Middle frontal gyrus (tissue), 1 donor: ENCODE measurements at regions not wholly inside any gene's neighbourhood (a gene's known extent, or its start where the extent isn't known, plus 50 kb on each side); places are given as distances from the start of the nearest gene placed in this dataset.
"Not testable (repeated sequence)": the region's sequence is repeated elsewhere in the genome, so short reads cannot be mapped to it uniquely, and the experiment has no call there.

ENCODE experiments used
- DNase-seq: peaks from one replicate; pipeline ENCODE4 v3.0.0-alpha.2; 2015; ENCODE audit warnings: low spot score; ENCODE audit errors: extremely low spot score

- DNase-seq = no peak
Measured at GRCh38 chr2:215833531-215834162, 179.7 kb downstream of the MREG start.

- DNase-seq = no peak
Measured at GRCh38 chr2:215832791-215833190, 180.6 kb downstream of the MREG start.

GRCh38 chr2:215831296-215831913, 181.9 kb downstream of the MREG start:
- no peak for DNase-seq

- DNase-seq = no peak
Measured at GRCh38 chr2:215830304-215830703, 183.0 kb downstream of the MREG start.

GRCh38 chr2:215829261-215829660, 184.1 kb downstream of the MREG start:
- DNase-seq = no peak

DNA sequence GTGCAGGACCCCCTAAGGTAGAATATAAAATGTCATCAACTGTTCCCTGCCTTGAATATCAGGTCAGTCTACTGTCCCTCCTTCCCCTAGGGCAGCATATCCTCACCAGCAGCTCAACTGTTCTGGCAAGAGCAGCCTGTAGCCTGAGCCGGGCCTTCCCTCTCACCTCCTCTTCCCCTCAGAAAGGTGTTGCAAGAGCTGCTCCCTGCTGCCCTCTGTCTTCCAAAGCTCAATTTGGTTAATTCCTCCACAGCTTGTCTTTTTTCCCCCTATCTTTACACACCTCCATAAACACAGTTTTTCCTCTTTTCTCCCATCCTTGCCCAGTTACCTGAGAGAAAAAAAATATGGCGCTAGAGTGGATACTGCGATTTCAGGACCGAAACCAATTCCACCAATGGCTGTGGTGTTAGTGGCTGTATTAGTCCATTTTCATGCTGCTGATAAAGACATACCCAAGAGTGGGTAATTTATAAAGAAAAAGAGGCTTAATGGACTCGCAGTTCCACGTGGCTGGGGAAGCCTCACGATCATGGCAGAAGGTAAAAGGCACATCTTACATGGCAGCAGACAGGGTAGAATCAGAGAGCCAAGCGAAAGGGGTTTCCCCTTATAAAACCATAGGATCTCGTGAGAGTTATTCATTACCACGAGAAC, 184.7 kb downstream of the MREG start:
- DNase-seq = no peak

- DNase-seq = no peak
Measured at GRCh38 chr2:215826838-215827441, 186.4 kb downstream of the MREG start.

GRCh38 chr2:215826376-215826775, 187.0 kb downstream of the MREG start:
- DNase-seq = no peak

- no peak for DNase-seq
Measured at GRCh38 chr2:215825707-215826106, 187.6 kb downstream of the MREG start.

DNA sequence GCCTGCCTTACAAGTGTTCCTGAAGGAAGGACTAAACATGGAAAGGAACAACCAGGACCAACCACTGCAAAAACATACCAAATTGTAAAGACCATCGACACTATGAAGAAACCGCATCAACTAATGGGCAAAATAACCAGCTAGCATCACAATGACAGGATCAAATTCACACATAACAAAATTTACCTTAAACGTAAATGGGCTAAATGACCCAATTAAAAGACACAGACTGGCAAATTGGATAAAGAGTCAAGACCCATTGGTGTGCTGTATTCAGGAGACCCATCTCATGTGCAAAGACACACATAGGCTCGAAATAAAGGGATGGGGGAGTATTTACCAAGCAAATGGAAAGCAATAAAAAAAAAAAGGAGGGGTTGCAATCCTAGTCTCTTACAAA, 192.1 kb downstream of the MREG start:
- not testable (repeated sequence) for DNase-seq

- not testable (repeated sequence) for DNase-seq
Measured at GRCh38 chr2:215819713-215820112, 193.6 kb downstream of the MREG start.

DNA sequence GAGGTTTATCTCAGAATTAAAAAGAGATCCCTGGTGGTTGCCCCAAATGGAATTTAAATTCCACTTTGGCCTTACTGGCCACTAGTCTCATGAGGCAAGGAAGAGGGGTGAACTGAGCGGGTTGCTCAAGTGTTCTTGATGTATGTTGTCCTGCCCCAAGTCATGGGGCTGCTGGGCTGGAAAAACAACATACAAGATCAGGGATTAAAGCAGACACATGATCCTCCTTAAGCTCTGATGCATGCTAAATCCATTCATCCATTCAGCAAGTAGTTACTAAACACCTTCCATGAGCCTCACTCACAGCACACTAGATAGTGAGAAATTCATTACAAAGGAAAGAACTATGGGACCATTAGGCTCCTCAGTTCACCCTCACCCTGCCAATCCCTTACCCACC, 196.3 kb downstream of the MREG start:
- DNase-seq = no peak

- DNase-seq = no peak
Measured at GRCh38 chr2:215816424-215816823, 196.9 kb downstream of the MREG start.

DNA sequence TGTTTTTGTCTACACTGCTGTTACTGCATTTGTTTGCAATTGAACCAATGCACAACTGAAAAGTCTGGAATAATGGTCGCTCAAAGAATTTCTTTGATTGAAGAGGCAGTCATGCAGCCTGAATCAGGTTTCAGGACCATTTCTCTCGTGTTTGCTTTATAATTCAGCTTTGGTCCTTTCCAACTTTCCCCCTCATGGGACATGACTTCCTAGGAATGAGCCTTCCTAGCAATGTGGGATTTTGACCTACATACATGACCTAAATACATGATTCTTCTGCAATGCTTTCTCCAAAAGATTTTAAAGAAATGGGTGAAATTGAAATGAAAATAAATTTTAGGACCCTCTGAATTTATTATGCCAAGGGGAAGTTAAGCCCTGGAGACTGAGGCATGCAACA, 197.4 kb downstream of the MREG start:
- DNase-seq = no peak

GRCh38 chr2:215812966-215813365, 200.4 kb downstream of the MREG start:
- no peak for DNase-seq

GRCh38 chr2:215811409-215812345, 201.7 kb downstream of the MREG start:
- no peak for DNase-seq

DNA sequence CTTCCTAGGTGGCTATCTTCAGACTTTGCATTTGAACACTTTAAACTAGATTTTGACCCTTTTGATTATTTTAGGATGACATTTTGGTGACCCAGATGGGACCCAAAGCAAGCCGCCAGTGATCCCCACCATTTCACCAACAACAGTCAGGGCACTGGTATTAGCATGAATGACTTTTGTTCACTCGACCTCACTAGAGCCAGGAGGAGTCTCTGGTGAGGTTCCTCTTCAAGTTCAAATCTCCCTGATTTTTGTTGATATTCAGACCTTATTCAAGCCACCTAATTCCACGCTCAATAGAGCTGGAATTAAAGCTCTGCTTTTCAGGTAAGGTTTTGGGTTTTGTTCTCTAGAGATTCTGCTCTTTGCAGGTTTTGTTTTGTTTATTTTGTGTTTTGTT, 202.3 kb downstream of the MREG start:
- no peak for DNase-seq

- no peak for DNase-seq
Measured at GRCh38 chr2:215808996-215809395, 204.4 kb downstream of the MREG start.

GRCh38 chr2:215808194-215808593, 205.2 kb downstream of the MREG start:
- no peak for DNase-seq

DNA sequence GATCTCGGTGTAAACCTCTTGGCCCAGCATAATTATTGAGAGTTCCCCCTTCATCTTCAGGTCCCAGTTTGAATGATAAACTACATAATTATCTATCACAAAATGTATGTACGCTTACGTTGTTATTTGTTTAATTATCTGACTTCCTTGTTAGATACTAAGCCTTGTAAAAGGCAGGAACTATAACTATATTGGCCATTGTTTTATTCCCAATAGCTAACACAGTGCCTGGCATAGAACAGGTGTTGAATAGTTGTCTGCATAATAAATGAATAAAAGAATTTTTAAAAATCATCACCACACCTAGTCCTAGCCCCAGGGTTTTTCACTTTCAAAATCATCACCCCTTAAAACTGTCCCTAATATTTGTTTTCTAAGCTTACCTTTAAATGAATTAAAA, 207.9 kb downstream of the MREG start:
- DNase-seq = no peak

DNA sequence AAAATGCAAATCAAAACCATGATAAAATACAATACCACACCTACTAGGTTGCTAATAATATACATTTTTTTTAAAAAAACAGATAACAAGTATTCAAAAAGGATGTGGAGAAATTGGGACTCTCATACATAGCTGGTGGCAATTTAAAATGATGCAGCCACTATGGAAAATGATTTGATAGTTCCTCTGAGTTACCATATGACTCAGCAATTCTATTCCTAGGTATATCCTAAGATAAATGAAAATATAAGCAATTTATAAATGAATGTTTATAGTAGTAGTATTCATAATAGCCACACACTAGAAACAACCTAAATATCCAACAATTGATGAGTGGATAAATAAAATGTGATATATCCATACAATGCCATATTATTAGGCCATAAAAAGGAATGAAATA, 210.2 kb downstream of the MREG start:
- no peak for DNase-seq
